NCI-H2227 (cell line): ENCODE measurements at regions not wholly inside any gene's neighbourhood (a gene's known extent, or its start where the extent isn't known, plus 50 kb on each side); places are given as distances from the start of the nearest gene placed in this dataset.

Experiments
- DNase-seq: peaks from one replicate; lab custom pipeline; 2025; ENCODE audit not compliant: unreplicated experiment; lab: John Stamatoyannopoulos, UW

- no peak for DNase-seq
Measured at GRCh38 chr6:156167016-156167624, 610.1 kb upstream of the ARID1B start.

GRCh38 chr6:156166093-156166492, 611.1 kb upstream of the ARID1B start:
- no peak for DNase-seq

GRCh38 chr6:156164701-156165452, 612.3 kb upstream of the ARID1B start:
- DNase-seq = no peak

- DNase-seq = no peak
Measured at GRCh38 chr6:156163311-156163710, 613.9 kb upstream of the ARID1B start.

GRCh38 chr6:156161471-156161870, 615.7 kb upstream of the ARID1B start:
- DNase-seq = no peak

GRCh38 chr6:156160795-156161165, 616.4 kb upstream of the ARID1B start:
- no peak for DNase-seq

GRCh38 chr6:156160007-156160794, 617.0 kb upstream of the ARID1B start:
- no peak for DNase-seq

- DNase-seq = no peak
Measured at GRCh38 chr6:156154896-156155295, 622.3 kb upstream of the ARID1B start.

GRCh38 chr6:156150391-156150790, 626.8 kb upstream of the ARID1B start:
- DNase-seq = no peak

GRCh38 chr6:156146891-156147290, 630.3 kb upstream of the ARID1B start:
- DNase-seq = no peak

- DNase-seq = no peak
Measured at GRCh38 chr6:156131221-156131903, 645.8 kb upstream of the ARID1B start.

GRCh38 chr6:156126535-156126934, 650.6 kb upstream of the ARID1B start:
- no peak for DNase-seq

- DNase-seq = no peak
Measured at GRCh38 chr6:156125844-156126243, 651.3 kb upstream of the ARID1B start.

GRCh38 chr6:156123731-156124130, 653.4 kb upstream of the ARID1B start:
- no peak for DNase-seq

GRCh38 chr6:156121973-156122372, 655.2 kb upstream of the ARID1B start:
- DNase-seq = no peak

GRCh38 chr6:156114541-156114940, 658.9 kb upstream of the NOX3 start:
- DNase-seq = peak; percentile 27

- no peak for DNase-seq
Measured at GRCh38 chr6:156113631-156114030, 658.0 kb upstream of the NOX3 start.

GRCh38 chr6:156111913-156112312, 656.3 kb upstream of the NOX3 start:
- DNase-seq = no peak

- DNase-seq = no peak
Measured at GRCh38 chr6:156110249-156110648, 654.6 kb upstream of the NOX3 start.

- no peak for DNase-seq
Measured at GRCh38 chr6:156109713-156110112, 654.1 kb upstream of the NOX3 start.

- peak; percentile 82 for DNase-seq
Measured at GRCh38 chr6:156107624-156108101, 652.0 kb upstream of the NOX3 start.
